A549 (cell line): ENCODE measurements at regions not wholly inside any gene's neighbourhood (a gene's known extent, or its start where the extent isn't known, plus 50 kb on each side); places are given as distances from the start of the nearest gene placed in this dataset.

Experiments used
- ATAC-seq, 2 experiments: fragments of 200-7000 bp in 1 of 2; fragments of >200 bp in 1 of 2; cut with Nextera tagmentation in 1 of 2; cut with Tn5 transposase in 1 of 2; 3 replicates each; pipeline versions ENCODE4 v1.8.0 to v1.9.1; 2018 to 2020; ENCODE audit warnings: mild to moderate bottlenecking in 1 of 2, moderate library complexity in 1 of 2
- CTCF ChIA-PET: fragments of 300-600 bp; sonication (Branson Sonifier 250); formaldehyde crosslinking; extraction: SDS; loops from one replicate; lab custom pipeline; 2021; ENCODE audit warnings: antibody characterized with exemption, inconsistent platforms; lab: Yijun Ruan, JAX
- POLR2A ChIA-PET: fragments of 350-600 bp; formaldehyde crosslinking; extraction: SDS; loops from one replicate; lab custom pipeline; 2021; ENCODE audit warnings: antibody characterized with exemption, inconsistent platforms; lab: Yijun Ruan, JAX
- DNase-seq, 2 experiments: peaks; one replicate each; pipeline versions ENCODE4 v3.0.0 to v3.0.0-alpha.2; 2011 to 2016; ENCODE audit warnings: low read depth in 1 of 2, low spot score in 1 of 2
- FAIRE-seq: peaks from 2 replicates; lab custom pipeline; 2011; peaks lifted over from hg19 to GRCh38; lab: Jason Lieb, UNC
- H3K27ac ChIP-seq, 2 experiments: fragments of >200 bp; sonication (Bioruptor Twin); formaldehyde crosslinking; 3 replicates each; pipeline ENCODE4 v1.5.1; 2016 to 2017
- H3K4me1 ChIP-seq: fragments of >200 bp; sonication (Bioruptor Twin); formaldehyde crosslinking; 3 replicates; pipeline ENCODE4 v1.6.1; 2016
- H3K4me2 ChIP-seq: fragments of >200 bp; sonication (Bioruptor Twin); formaldehyde crosslinking; 3 replicates; pipeline ENCODE4 v1.6.1; 2016
- H3K4me3 ChIP-seq: fragments of >200 bp; sonication (Bioruptor Twin); formaldehyde crosslinking; 3 replicates; pipeline ENCODE4 v1.5.1; 2016
- H3K9me3 ChIP-seq: fragments of >200 bp; sonication (Bioruptor Twin); formaldehyde crosslinking; 3 replicates; pipeline ENCODE4 v1.6.1; 2016
- FOSB ChIP-seq: fragments of 250-450 bp; sonication (Bioruptor Pico); IDR thresholded peaks from 2 replicates; pipeline ENCODE4 v1.5.0; 2020; ENCODE audit warnings: mild to moderate bottlenecking, moderate library complexity
- FOXS1 ChIP-seq: fragments of 250-450 bp; sonication (Bioruptor Pico); IDR thresholded peaks from 2 replicates; pipeline ENCODE4 v1.5.0; 2020; ENCODE audit warnings: mild to moderate bottlenecking, moderate library complexity
- GATA3 ChIP-seq: IDR thresholded peaks from 2 replicates; pipeline ENCODE4 v1.6.1; 2012; ENCODE audit warnings: borderline replicate concordance
- HEYL ChIP-seq: fragments of 250-450 bp; sonication (Bioruptor Pico); IDR thresholded peaks from 2 replicates; pipeline ENCODE4 v1.8.0; 2021; ENCODE audit warnings: mild to moderate bottlenecking, moderate library complexity
- HOXB5 ChIP-seq: fragments of 250-450 bp; sonication (Bioruptor Pico); IDR thresholded peaks from 2 replicates; pipeline ENCODE4 v1.5.0; 2020; ENCODE audit warnings: mild to moderate bottlenecking, moderate library complexity
- KDM1A ChIP-seq: fragments of 200-600 bp; sonication (generic); IDR thresholded peaks from 2 replicates; pipeline ENCODE4 v1.6.1; 2016; ENCODE audit warnings: low read depth, mild to moderate bottlenecking
- KDM5A ChIP-seq: fragments of 200-600 bp; sonication (generic); IDR thresholded peaks from 2 replicates; pipeline ENCODE4 v1.6.1; 2016; ENCODE audit warnings: antibody characterized with exemption, mild to moderate bottlenecking
- NFE2L2 ChIP-seq: fragments of 150-350 bp; conservative IDR thresholded peaks from 2 replicates; pipeline ENCODE4 v1.6.1; 2014; ENCODE audit warnings: low read length
- POLR2A ChIP-seq: IDR thresholded peaks from 2 replicates; pipeline ENCODE4 v1.6.1; 2012; ENCODE audit warnings: mild to moderate bottlenecking, low read length
- RAD21 ChIP-seq, 2 experiments: fragments of >200 bp in 1 of 2; sonication (Bioruptor Twin) in 1 of 2; formaldehyde crosslinking in 1 of 2; IDR thresholded peaks in 1 of 2; conservative IDR thresholded peaks in 1 of 2; 2 replicates in 1 of 2; 3 replicates in 1 of 2; pipeline ENCODE4 v1.6.1; 2012 to 2018; ENCODE audit warnings: inconsistent platforms in 1 of 2
- RARB ChIP-seq: fragments of 250-450 bp; sonication (Bioruptor Pico); IDR thresholded peaks from 2 replicates; pipeline ENCODE4 v1.8.0; 2021; ENCODE audit warnings: mild to moderate bottlenecking, moderate library complexity
- RCOR1 ChIP-seq: fragments of 150-350 bp; IDR thresholded peaks from 2 replicates; pipeline ENCODE4 v1.6.1; 2014; ENCODE audit warnings: antibody characterized with exemption, low read length, low read depth
- RNF2 ChIP-seq: fragments of 200-600 bp; sonication (generic); IDR thresholded peaks from 2 replicates; pipeline ENCODE4 v1.6.1; 2016; ENCODE audit warnings: low read depth, mild to moderate bottlenecking, antibody characterized with exemption, moderate library complexity, borderline replicate concordance
- SMC3 ChIP-seq: fragments of >200 bp; sonication (Bioruptor Twin); formaldehyde crosslinking; IDR thresholded peaks from 3 replicates; pipeline ENCODE4 v1.6.1; 2018; ENCODE audit warnings: inconsistent platforms
- SREBF2 ChIP-seq: fragments of 450-650 bp; IDR thresholded peaks from 2 replicates; pipeline ENCODE4 v1.6.1; 2014; ENCODE audit warnings: mild to moderate bottlenecking, moderate library complexity
- TFCP2L1 ChIP-seq: fragments of 250-450 bp; sonication (Bioruptor Pico); IDR thresholded peaks from 2 replicates; pipeline ENCODE4 v1.5.0; 2021; ENCODE audit warnings: mild to moderate bottlenecking
- TP53 ChIP-seq: fragments of 250-450 bp; sonication (Bioruptor Pico); IDR thresholded peaks from 2 replicates; pipeline ENCODE4 v1.5.0; 2021; ENCODE audit warnings: mild to moderate bottlenecking, moderate library complexity
- USF2 ChIP-seq: fragments of 450-650 bp; IDR thresholded peaks from 2 replicates; pipeline ENCODE4 v1.6.1; 2014; ENCODE audit warnings: antibody characterized with exemption
- WGBS: methylation state at CpG from one replicate; pipeline ENCODE4 v1.1.6; 2017; ENCODE audit errors: missing lambda C conversion rate; 5-methylcytosine and 5-hydroxymethylcytosine counted together
- TF ChIP-seq, protein P1 (sequence below): fragments of >200 bp; sonication (Bioruptor Twin); formaldehyde crosslinking; IDR thresholded peaks from 3 replicates; pipeline ENCODE4 v1.5.1; 2016
- TF ChIP-seq, protein P2 (sequence below): fragments of >200 bp; sonication (Bioruptor Twin); formaldehyde crosslinking; IDR thresholded peaks from 3 replicates; pipeline ENCODE4 v1.6.1; 2016
- TF ChIP-seq, protein P3 (sequence below): IDR thresholded peaks from 2 replicates; pipeline ENCODE4 v1.6.1; 2012; ENCODE audit warnings: low read depth, borderline replicate concordance
- TF ChIP-seq, protein P4 (sequence below): fragments of 250-450 bp; sonication (Bioruptor Pico); IDR thresholded peaks from 2 replicates; pipeline ENCODE4 v1.5.0; 2021; ENCODE audit warnings: mild to moderate bottlenecking, moderate library complexity, borderline replicate concordance

DNA sequence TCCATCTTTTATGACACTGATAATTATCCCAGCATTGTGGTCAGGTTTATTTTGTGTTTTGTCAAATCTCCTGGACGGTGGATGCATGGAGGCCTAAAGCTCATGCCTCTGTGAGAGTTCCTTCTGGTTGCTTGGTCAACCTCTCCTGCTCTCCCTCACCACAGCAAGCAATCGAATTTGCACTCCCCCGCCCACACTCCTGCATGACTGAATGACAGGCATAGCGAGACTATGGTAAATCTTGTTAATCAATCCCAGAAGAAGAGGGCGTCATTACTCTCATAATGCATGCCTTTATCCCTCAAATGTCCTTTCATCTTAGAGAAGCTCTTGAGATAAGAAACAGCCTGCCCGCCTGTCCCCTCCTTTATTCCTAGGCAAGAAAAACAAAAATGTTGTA lies 1215.0 kb upstream of the CDH9 start:
- Histone ChIP-seq H3K4me1 (no peaks in the 10 kb centered on the region), H3K9me3 (0 out of 3 replicates have a peak, but pooled peaks cover 4% of the 10 kb centered on the region), H3K4me2 (no peak overlapping the region), H3K27ac (no peak overlapping the region), H3K4me3 (no peak overlapping the region)
- ChIA-PET POLR2A (no interaction called here), CTCF (no interaction called here)
- TF ChIP-seq NFE2L2 (no peak), SMC3 (no peak), FOXS1 (CRISPR knock-in tag) (no peak), GATA3 (no peak), RAD21 (conservative IDR thresholded peaks at IDR 0.05 in 1 of 2, IDR thresholded peaks at IDR 0.05 in 1 of 2) (no peak), POLR2A (no peak), TFCP2L1 (CRISPR knock-in tag) (no peak)
- TF ChIP-seq, protein P1, sequence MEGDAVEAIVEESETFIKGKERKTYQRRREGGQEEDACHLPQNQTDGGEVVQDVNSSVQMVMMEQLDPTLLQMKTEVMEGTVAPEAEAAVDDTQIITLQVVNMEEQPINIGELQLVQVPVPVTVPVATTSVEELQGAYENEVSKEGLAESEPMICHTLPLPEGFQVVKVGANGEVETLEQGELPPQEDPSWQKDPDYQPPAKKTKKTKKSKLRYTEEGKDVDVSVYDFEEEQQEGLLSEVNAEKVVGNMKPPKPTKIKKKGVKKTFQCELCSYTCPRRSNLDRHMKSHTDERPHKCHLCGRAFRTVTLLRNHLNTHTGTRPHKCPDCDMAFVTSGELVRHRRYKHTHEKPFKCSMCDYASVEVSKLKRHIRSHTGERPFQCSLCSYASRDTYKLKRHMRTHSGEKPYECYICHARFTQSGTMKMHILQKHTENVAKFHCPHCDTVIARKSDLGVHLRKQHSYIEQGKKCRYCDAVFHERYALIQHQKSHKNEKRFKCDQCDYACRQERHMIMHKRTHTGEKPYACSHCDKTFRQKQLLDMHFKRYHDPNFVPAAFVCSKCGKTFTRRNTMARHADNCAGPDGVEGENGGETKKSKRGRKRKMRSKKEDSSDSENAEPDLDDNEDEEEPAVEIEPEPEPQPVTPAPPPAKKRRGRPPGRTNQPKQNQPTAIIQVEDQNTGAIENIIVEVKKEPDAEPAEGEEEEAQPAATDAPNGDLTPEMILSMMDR: no peak
- TF ChIP-seq, protein P2, sequence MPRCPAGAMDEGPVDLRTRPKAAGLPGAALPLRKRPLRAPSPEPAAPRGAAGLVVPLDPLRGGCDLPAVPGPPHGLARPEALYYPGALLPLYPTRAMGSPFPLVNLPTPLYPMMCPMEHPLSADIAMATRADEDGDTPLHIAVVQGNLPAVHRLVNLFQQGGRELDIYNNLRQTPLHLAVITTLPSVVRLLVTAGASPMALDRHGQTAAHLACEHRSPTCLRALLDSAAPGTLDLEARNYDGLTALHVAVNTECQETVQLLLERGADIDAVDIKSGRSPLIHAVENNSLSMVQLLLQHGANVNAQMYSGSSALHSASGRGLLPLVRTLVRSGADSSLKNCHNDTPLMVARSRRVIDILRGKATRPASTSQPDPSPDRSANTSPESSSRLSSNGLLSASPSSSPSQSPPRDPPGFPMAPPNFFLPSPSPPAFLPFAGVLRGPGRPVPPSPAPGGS: no peak
- TF ChIP-seq, protein P3, sequence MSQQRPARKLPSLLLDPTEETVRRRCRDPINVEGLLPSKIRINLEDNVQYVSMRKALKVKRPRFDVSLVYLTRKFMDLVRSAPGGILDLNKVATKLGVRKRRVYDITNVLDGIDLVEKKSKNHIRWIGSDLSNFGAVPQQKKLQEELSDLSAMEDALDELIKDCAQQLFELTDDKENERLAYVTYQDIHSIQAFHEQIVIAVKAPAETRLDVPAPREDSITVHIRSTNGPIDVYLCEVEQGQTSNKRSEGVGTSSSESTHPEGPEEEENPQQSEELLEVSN: no peak
- 76% methylated on average over 6 of the region's 6 CpGs for WGBS
- no peak for DNase-seq
- FAIRE-seq: no peak
- no peak for ATAC-seq

GRCh38 chr5:28249771-28250415 lies 1211.5 kb upstream of the CDH9 start:
- TF ChIP-seq, protein P4, sequence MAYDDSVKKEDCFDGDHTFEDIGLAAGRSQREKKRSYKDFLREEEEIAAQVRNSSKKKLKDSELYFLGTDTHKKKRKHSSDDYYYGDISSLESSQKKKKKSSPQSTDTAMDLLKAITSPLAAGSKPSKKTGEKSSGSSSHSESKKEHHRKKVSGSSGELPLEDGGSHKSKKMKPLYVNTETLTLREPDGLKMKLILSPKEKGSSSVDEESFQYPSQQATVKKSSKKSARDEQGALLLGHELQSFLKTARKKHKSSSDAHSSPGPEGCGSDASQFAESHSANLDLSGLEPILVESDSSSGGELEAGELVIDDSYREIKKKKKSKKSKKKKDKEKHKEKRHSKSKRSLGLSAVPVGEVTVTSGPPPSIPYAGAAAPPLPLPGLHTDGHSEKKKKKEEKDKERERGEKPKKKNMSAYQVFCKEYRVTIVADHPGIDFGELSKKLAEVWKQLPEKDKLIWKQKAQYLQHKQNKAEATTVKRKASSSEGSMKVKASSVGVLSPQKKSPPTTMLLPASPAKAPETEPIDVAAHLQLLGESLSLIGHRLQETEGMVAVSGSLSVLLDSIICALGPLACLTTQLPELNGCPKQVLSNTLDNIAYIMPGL (CRISPR knock-in tag): no peak
- no peak for TF ChIP-seq RCOR1
- no peak for TF ChIP-seq SREBF2
- TF ChIP-seq HEYL: no peak
- TF ChIP-seq FOXS1 (CRISPR knock-in tag): no peak
- TF ChIP-seq TP53 (CRISPR knock-in tag): no peak
- TF ChIP-seq TFCP2L1 (CRISPR knock-in tag): no peak
- TF ChIP-seq, protein P2: no peak
- no peak for TF ChIP-seq RNF2
- no peak for TF ChIP-seq KDM5A
- TF ChIP-seq, protein P1: no peak
- no peak for TF ChIP-seq FOSB (CRISPR knock-in tag)
- no peak for TF ChIP-seq USF2
- no peak for TF ChIP-seq HOXB5 (CRISPR knock-in tag)
- no peak for TF ChIP-seq KDM1A
- TF ChIP-seq RARB (CRISPR knock-in tag): no peak
- 38% methylated on average over 5 of the region's 5 CpGs for WGBS
- Histone ChIP-seq H3K4me2 (no peak overlapping the region), H3K4me1 (no peaks in the 10 kb centered on the region), H3K27ac (no peak overlapping the region), H3K4me3 (no peak overlapping the region), H3K9me3 (no peaks in the 10 kb centered on the region)
- ATAC-seq (no peak), FAIRE-seq (no peak), DNase-seq (no peak)
- CTCF ChIA-PET: no interaction called here
- POLR2A ChIA-PET: no interaction called here
